ENCODE measurements at regions not wholly inside any gene's neighbourhood (a gene's known extent, or its start where the extent isn't known, plus 50 kb on each side); places are given as distances from the start of the nearest gene placed in this dataset.

GRCh38 chr22:49502126-49502826 lies 325.4 kb downstream of the BRD1 start:
- DNase-seq = no peak

GRCh38 chr22:49500942-49501395 lies 326.7 kb downstream of the BRD1 start:
- DNase-seq = no peak

GRCh38 chr22:49500076-49500460 lies 327.6 kb downstream of the BRD1 start:
- no peak for DNase-seq

- no peak for DNase-seq
Measured at GRCh38 chr22:49499433-49500075, 328.1 kb downstream of the BRD1 start.

GRCh38 chr22:49497266-49497665 lies 330.4 kb downstream of the BRD1 start:
- peak; percentile 69 for DNase-seq

- DNase-seq = no peak
Measured at GRCh38 chr22:49494555-49494954, 333.1 kb downstream of the BRD1 start.

GRCh38 chr22:49492741-49493251 lies 334.9 kb downstream of the BRD1 start:
- no peak for DNase-seq

GRCh38 chr22:49492308-49492707 lies 335.4 kb downstream of the BRD1 start:
- no peak for DNase-seq

- no peak for DNase-seq
Measured at GRCh38 chr22:49491726-49492125, 335.9 kb downstream of the BRD1 start.

- DNase-seq = no peak
Measured at GRCh38 chr22:49491221-49491635, 336.4 kb downstream of the BRD1 start.

- no peak for DNase-seq
Measured at GRCh38 chr22:49490692-49491091, 337.0 kb downstream of the BRD1 start.

GRCh38 chr22:49489821-49490220 lies 337.9 kb downstream of the BRD1 start:
- no peak for DNase-seq

- no peak for DNase-seq
Measured at GRCh38 chr22:49488943-49489342, 338.7 kb downstream of the BRD1 start.

- DNase-seq = no peak
Measured at GRCh38 chr22:49487950-49488349, 339.7 kb downstream of the BRD1 start.

- no peak for DNase-seq
Measured at GRCh38 chr22:49486225-49486624, 341.4 kb downstream of the BRD1 start.

- no peak for DNase-seq
Measured at GRCh38 chr22:49483946-49484345, 343.7 kb downstream of the BRD1 start.

GRCh38 chr22:49483281-49483870 lies 344.3 kb downstream of the BRD1 start:
- DNase-seq = no peak

GRCh38 chr22:49482811-49483210 lies 344.9 kb downstream of the BRD1 start:
- DNase-seq = no peak

GRCh38 chr22:49481659-49482399 lies 345.8 kb downstream of the BRD1 start:
- no peak for DNase-seq

GRCh38 chr22:49480896-49481658 lies 346.6 kb downstream of the BRD1 start:
- no peak for DNase-seq

- no peak for DNase-seq
Measured at GRCh38 chr22:49480331-49480730, 347.3 kb downstream of the BRD1 start.

- DNase-seq = no peak
Measured at GRCh38 chr22:49479566-49479965, 348.1 kb downstream of the BRD1 start.
